H9 (cell line): ENCODE measurements at regions not wholly inside any gene's neighbourhood (a gene's known extent, or its start where the extent isn't known, plus 50 kb on each side); places are given as distances from the start of the nearest gene placed in this dataset.

Source experiments
- DNase-seq: peaks from one replicate; pipeline ENCODE4 v3.0.0-alpha.2; 2017
- H2AFZ ChIP-seq: one replicate; pipeline ENCODE4 v1.6.1; 2013; ENCODE audit warnings: mild to moderate bottlenecking, low read length, control low read depth, moderate library complexity
- H2AK5ac ChIP-seq: 2 replicates; pipeline ENCODE4 v1.6.1; 2013; ENCODE audit warnings: low read length, control low read depth, mixed read lengths; ENCODE audit not compliant: insufficient read length
- H2BK120ac ChIP-seq: one replicate; pipeline ENCODE4 v1.6.1; 2013; ENCODE audit warnings: low read depth, mild to moderate bottlenecking, low read length, control low read depth, inconsistent platforms; ENCODE audit not compliant: poor library complexity, severe bottlenecking
- H2BK12ac ChIP-seq: 2 replicates; pipeline ENCODE4 v1.6.1; 2013; ENCODE audit warnings: low read length, control low read depth, mixed read lengths, low read depth; ENCODE audit not compliant: insufficient read length
- H2BK15ac ChIP-seq: 2 replicates; pipeline ENCODE4 v1.6.1; 2013; ENCODE audit warnings: low read depth, low read length, control low read depth
- H2BK20ac ChIP-seq: one replicate; pipeline ENCODE4 v1.6.1; 2013; ENCODE audit warnings: low read depth, mild to moderate bottlenecking, low read length, control low read depth, inconsistent platforms; ENCODE audit not compliant: poor library complexity, severe bottlenecking
- H2BK5ac ChIP-seq: 2 replicates; pipeline ENCODE4 v1.6.1; 2013; ENCODE audit warnings: low read length, control low read depth, mixed read lengths; ENCODE audit not compliant: insufficient read length
- H3K14ac ChIP-seq: 2 replicates; pipeline ENCODE4 v1.6.1; 2013; ENCODE audit warnings: low read length, control low read depth; ENCODE audit not compliant: insufficient read depth
- H3K18ac ChIP-seq: 2 replicates; pipeline ENCODE4 v1.6.1; 2013; ENCODE audit warnings: low read depth, mild to moderate bottlenecking, mixed read lengths, low read length, control low read depth; ENCODE audit not compliant: insufficient read length
- H3K23ac ChIP-seq: 2 replicates; pipeline ENCODE4 v1.6.1; 2013; ENCODE audit warnings: low read length, control low read depth, mixed read lengths, low read depth; ENCODE audit not compliant: insufficient read length
- H3K23me2 ChIP-seq: 2 replicates; pipeline ENCODE4 v1.6.1; 2013; ENCODE audit warnings: low read depth, mild to moderate bottlenecking, mixed read lengths, low read length, control low read depth; ENCODE audit not compliant: insufficient read length, poor library complexity, severe bottlenecking
- H3K27ac ChIP-seq: 2 replicates; pipeline ENCODE4 v1.5.1; 2013; ENCODE audit warnings: low read length, control low read depth, mixed read lengths, low read depth; ENCODE audit not compliant: insufficient read length
- H3K27me3 ChIP-seq: 2 replicates; pipeline ENCODE4 v1.6.1; 2013; ENCODE audit warnings: low read length, control low read depth, inconsistent platforms; ENCODE audit not compliant: insufficient read depth
- H3K4ac ChIP-seq: 2 replicates; pipeline ENCODE4 v1.6.1; 2013; ENCODE audit warnings: low read depth, mild to moderate bottlenecking, control low read depth, inconsistent platforms, low read length, moderate library complexity
- H3K4me1 ChIP-seq: 2 replicates; pipeline ENCODE4 v1.6.1; 2013; ENCODE audit warnings: low read length, control low read depth, inconsistent platforms; ENCODE audit not compliant: insufficient read depth
- H3K4me2 ChIP-seq: 2 replicates; pipeline ENCODE4 v1.6.1; 2013; ENCODE audit warnings: low read length, control low read depth, mixed read lengths; ENCODE audit not compliant: insufficient read length, insufficient read depth
- H3K56ac ChIP-seq: 2 replicates; pipeline ENCODE4 v1.6.1; 2013; ENCODE audit warnings: low read depth, mild to moderate bottlenecking, mixed read lengths, low read length, control low read depth; ENCODE audit not compliant: insufficient read length
- H3K79me1 ChIP-seq: 2 replicates; pipeline ENCODE4 v1.6.1; 2013; ENCODE audit warnings: low read depth, mild to moderate bottlenecking, moderate library complexity, low read length, control low read depth, inconsistent platforms; ENCODE audit not compliant: insufficient read depth, poor library complexity, severe bottlenecking
- H3K79me2 ChIP-seq: 2 replicates; pipeline ENCODE4 v1.6.1; 2013; ENCODE audit warnings: low read length, control low read depth, inconsistent platforms; ENCODE audit not compliant: insufficient read depth
- H3K9ac ChIP-seq: 2 replicates; pipeline ENCODE4 v1.6.1; 2013; ENCODE audit warnings: low read length, control low read depth, mixed read lengths; ENCODE audit not compliant: insufficient read length; ENCODE audit errors: extremely low read depth
- H3K9me3 ChIP-seq: one replicate; pipeline ENCODE4 v1.6.1; 2013; ENCODE audit warnings: low read depth, low read length, inconsistent platforms; ENCODE audit not compliant: control insufficient read depth
- H3T11ph ChIP-seq: one replicate; pipeline ENCODE4 v1.6.1; 2013; ENCODE audit warnings: mild to moderate bottlenecking, low read length, control low read depth, inconsistent platforms
- H4K20me1 ChIP-seq: one replicate; pipeline ENCODE4 v1.6.1; 2013; ENCODE audit not compliant: control insufficient read depth, insufficient read length, insufficient read depth
- H4K5ac ChIP-seq: 2 replicates; pipeline ENCODE4 v1.6.1; 2013; ENCODE audit warnings: low read depth, mild to moderate bottlenecking, mixed read lengths, low read length, control low read depth; ENCODE audit not compliant: insufficient read length
- H4K8ac ChIP-seq: replicated peaks from 2 replicates; pipeline ENCODE4 v1.6.1; 2013; ENCODE audit warnings: low read length, control low read depth, mixed read lengths, low read depth; ENCODE audit not compliant: insufficient read length
- H4K91ac ChIP-seq: 2 replicates; pipeline ENCODE4 v1.6.1; 2013; ENCODE audit warnings: low read depth, mild to moderate bottlenecking, moderate library complexity, mixed read lengths, low read length, control low read depth; ENCODE audit not compliant: insufficient read length
- H3K27ac Mint-ChIP-seq, 3 experiments: 2 replicates in 2 of 3; 3 replicates in 1 of 3; pipeline ENCODE4 v1.8.0; 2020 to 2021; ENCODE audit warnings: mixed read lengths in 3 of 3, mild to moderate bottlenecking in 1 of 3, moderate library complexity in 1 of 3
- H3K27me3 Mint-ChIP-seq: 2 replicates; pipeline ENCODE4 v1.8.0; 2021; ENCODE audit warnings: low read depth, mild to moderate bottlenecking, moderate library complexity, mixed read lengths
- H3K36me3 Mint-ChIP-seq, 3 experiments: 2 replicates in 2 of 3; 3 replicates in 1 of 3; pipeline ENCODE4 v1.8.0; 2020 to 2021; ENCODE audit warnings: low read depth in 3 of 3, mixed read lengths in 3 of 3; ENCODE audit not compliant: insufficient read depth in 1 of 3
- H3K4me1 Mint-ChIP-seq, 2 experiments: 2 replicates each; pipeline ENCODE4 v1.8.0; 2020; ENCODE audit warnings: mixed read lengths in 2 of 2
- H3K4me3 Mint-ChIP-seq, 2 experiments: 2 replicates in 1 of 2; 3 replicates in 1 of 2; pipeline ENCODE4 v1.8.0; 2020 to 2021; ENCODE audit warnings: mild to moderate bottlenecking in 2 of 2, mixed read lengths in 2 of 2, moderate library complexity in 1 of 2
- H3K9me3 Mint-ChIP-seq, 2 experiments: 2 replicates in 1 of 2; 3 replicates in 1 of 2; pipeline ENCODE4 v1.8.0; 2020; ENCODE audit warnings: mild to moderate bottlenecking in 2 of 2, mixed read lengths in 2 of 2, moderate library complexity in 1 of 2
- CTCF ChIP-seq: fragments of 200-600 bp; sonication (generic); conservative IDR thresholded peaks from 3 replicates; pipeline ENCODE4 v1.8.0; 2021; ENCODE audit warnings: antibody characterized with exemption, mild to moderate bottlenecking
- WGBS: extraction: QIAGEN DNeasy Blood & Tissue Kit; methylation state at CpG from one replicate; pipeline ENCODE4 v1.1.7; 2013; ENCODE audit warnings: missing lambda C conversion rate, low lambda C conversion rate, mixed read lengths; ENCODE audit not compliant: insufficient read length; ENCODE audit errors: extremely low coverage; 5-methylcytosine and 5-hydroxymethylcytosine counted together

- no peaks in the 10 kb centered on the region for H4K20me1 ChIP-seq
- H3K27ac Mint-ChIP-seq, result no peak overlapping the region
- no CpG with 5 or more reads among the region's 3 CpGs for WGBS
Observed at GRCh38 chr3:6680119-6680806, 180.7 kb upstream of the GRM7 start.

More at GRCh38 chr3:6680119-6680806, 180.7 kb upstream of the GRM7 start:
- Mint-ChIP-seq H3K27me3 (no peaks in the 10 kb centered on the region), H3K4me1 (no peaks in the 10 kb centered on the region), H3K36me3 (no peaks in the 10 kb centered on the region), H3K4me3 (no peak overlapping the region), H3K9me3 (0 out of 5 replicates have a peak, but pooled peaks cover 0 to 2% of the 10 kb centered on the region in 2 experiments)
- H2AK5ac ChIP-seq, result no peak overlapping the region
- H2BK15ac ChIP-seq, result no peak overlapping the region
- no peaks in the 10 kb centered on the region for H3K9me3 ChIP-seq
- H2BK20ac ChIP-seq, result no peak overlapping the region
- H3K79me1 ChIP-seq, result no peaks in the 10 kb centered on the region
- H3K79me2 ChIP-seq, result no peaks in the 10 kb centered on the region
- no peak overlapping the region for H3K4me2 ChIP-seq
- no peak overlapping the region for H4K5ac ChIP-seq
- DNase-seq, result no peak
- no peak for TF ChIP-seq CTCF
- H3K4ac ChIP-seq, result no peak overlapping the region
- no peak overlapping the region for H4K91ac ChIP-seq
- H3K23me2 ChIP-seq, result no peaks in the 10 kb centered on the region
- no peaks in the 10 kb centered on the region for H3K27me3 ChIP-seq
- no peak overlapping the region for H3K56ac ChIP-seq
- no peak overlapping the region for H3K14ac ChIP-seq
- H3T11ph ChIP-seq, result no peak overlapping the region
- H2BK5ac ChIP-seq, result no peak overlapping the region
- H2BK120ac ChIP-seq, result no peak overlapping the region
- no peak overlapping the region for H4K8ac ChIP-seq
- H3K9ac ChIP-seq, result no peak overlapping the region
- no peaks in the 10 kb centered on the region for H3K4me1 ChIP-seq
- H3K23ac ChIP-seq, result no peak overlapping the region
- H2AFZ ChIP-seq, result no peak overlapping the region
- H3K27ac ChIP-seq, result no peak overlapping the region
- no peak overlapping the region for H2BK12ac ChIP-seq
- no peak overlapping the region for H3K18ac ChIP-seq
